ENCODE measurements at regions not wholly inside any gene's neighbourhood (a gene's known extent, or its start where the extent isn't known, plus 50 kb on each side); places are given as distances from the start of the nearest gene placed in this dataset.

DNA sequence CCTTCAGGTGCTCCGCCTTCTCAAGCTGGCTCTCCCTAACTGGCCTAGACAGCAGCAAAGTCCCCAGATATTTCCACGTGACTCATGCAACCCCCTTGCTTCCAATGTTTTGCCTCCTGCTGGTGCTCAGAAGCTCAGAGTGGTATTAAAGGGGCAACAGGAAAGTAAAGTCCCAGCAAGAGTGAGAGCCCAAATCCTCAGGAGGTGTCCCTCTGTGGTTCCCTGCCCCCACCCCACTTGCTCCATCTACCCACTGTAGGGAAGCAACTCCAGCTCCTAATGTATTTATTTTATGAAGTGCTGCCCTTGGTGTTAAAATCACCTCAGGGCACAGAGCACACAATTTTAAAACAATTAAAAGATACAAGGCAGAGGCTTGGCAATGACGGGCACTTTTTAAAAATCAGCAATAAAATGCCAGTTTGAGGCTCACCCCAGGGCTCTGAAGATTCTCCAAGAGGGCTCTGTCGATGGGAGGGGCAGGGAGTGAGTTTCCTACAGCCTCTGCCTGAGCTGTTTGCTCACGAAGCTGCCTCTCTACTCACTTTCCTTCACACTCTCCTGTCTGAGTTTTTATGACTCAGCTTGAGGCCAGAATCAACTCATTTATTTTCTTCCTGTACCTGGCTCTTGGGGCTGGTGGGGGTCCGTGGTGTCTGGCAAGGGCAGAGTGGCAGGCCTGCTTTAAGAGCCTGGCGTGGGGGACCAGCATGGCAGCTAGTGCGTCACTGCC, 81.9 kb upstream of the MAX start:
- no peak for FAIRE-seq
- DNase-seq (ENCODE audit: extremely low spot score, insufficient read length, low read depth): no peak

DNA sequence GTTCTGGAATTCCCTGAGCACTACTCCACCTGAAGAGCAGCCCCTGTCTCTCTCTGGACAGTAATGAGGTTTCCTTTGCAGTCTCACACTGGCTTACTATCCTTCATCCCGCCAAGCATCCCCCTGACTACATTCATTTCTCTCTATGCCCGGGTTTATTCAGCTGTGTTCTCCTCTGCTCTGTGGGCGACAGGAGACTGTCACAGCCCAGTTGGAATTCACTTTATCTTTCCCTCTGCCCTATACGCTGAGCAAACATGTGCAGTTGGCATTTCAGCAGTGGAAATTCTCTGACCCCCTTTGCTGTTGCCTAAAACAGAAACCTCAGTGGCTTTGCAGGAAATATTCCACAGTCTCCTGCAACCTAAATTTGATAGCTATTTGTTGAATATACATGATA, 83.5 kb upstream of the MAX start:
- FAIRE-seq: no peak
- DNase-seq (ENCODE audit: extremely low spot score, insufficient read length, low read depth): no peak

DNA sequence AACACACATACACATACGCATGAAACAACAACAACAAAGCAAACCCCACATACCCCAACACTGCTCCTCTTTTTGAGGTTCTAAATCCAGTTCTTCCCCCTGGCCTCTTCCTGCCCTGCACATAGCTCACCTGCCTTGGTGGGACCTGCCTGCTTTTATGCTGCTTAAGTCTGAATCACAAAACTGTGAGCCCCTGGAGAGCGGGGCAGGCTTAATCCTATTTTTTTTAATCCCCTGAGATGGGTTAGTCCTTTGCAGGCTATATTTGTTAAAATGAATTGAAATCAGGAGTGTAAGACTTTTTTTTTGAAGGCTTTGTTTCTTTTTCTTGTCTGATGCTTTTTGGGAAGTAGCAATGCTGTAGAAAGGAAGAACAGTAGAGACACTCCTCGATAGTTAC, 84.6 kb upstream of the MAX start:
- DNase-seq (ENCODE audit: extremely low spot score, insufficient read length, low read depth) (no peak), FAIRE-seq (no peak)

DNA sequence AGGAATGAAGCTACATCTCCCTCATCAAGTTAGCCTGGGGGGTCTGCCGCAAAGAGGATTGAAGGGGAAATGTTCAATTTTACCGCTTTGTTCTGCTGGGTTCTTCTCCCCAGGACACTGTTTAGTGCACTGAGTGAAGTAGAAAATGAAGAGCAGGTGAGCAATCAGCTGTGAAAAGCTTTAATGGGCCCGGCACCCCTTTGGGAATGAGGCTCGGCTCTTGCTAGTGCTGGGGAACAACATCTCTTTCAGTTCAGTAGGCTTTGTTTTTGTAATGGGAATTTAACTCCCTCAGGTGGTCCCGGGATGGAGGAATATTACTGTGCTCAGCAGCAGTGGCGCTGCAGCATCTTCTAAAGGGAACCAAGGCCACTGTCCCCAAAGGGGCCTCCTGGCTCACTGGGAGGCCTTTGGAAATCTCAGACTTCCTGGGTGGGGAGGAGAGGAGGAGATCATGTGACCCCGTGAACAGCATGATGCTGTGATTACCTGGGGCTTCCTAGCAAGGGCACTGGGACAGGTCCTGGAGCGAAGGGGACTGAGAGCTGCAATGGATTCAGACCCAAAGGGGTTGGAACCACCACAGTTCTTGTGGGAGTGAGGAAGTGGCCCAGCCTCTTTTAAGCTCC, 85.2 kb upstream of the MAX start:
- DNase-seq (ENCODE audit: extremely low spot score, insufficient read length, low read depth): no peak
- FAIRE-seq: no peak

DNA sequence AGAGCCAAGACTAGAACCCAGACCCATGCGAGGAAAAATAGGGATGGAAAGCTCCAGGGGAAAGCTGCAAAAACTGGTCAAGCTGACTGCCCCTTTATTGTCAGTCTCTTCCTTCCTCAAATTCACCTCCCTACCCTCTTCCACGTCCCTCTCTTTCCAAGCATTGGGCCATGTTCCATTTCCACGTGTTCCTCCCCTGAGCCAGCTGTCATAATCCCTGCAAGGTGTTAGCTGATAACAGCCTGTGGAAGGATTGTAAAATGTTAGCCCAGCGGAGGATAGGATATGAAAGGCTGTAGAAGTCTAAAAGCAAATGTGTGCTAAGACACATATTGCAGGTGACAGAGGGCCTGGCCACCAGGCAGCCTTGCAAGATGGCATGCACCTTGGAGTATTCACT, 88.0 kb upstream of the MAX start:
- FAIRE-seq (no peak), DNase-seq (ENCODE audit: extremely low spot score, insufficient read length, low read depth) (no peak)

DNA sequence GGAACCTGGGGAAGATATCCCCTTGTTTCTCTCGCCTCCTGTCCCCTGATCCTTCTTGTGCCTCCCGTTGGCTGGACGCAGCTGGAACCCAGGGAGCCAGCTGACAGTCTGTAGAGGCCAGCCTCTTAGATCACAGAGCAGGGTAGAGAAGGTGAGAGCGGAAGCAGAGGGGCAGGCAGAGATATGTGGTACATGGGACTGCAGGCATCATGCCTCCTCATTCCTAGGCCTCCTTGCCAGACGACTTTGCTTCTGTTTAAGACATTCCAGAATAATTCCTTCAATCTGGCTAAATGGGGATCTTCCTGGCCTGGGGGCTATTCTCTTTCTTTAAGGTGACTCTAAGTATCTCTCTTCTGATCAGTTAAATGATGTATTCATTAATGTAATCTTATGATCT, 89.4 kb upstream of the MAX start:
- no peak for FAIRE-seq

DNA sequence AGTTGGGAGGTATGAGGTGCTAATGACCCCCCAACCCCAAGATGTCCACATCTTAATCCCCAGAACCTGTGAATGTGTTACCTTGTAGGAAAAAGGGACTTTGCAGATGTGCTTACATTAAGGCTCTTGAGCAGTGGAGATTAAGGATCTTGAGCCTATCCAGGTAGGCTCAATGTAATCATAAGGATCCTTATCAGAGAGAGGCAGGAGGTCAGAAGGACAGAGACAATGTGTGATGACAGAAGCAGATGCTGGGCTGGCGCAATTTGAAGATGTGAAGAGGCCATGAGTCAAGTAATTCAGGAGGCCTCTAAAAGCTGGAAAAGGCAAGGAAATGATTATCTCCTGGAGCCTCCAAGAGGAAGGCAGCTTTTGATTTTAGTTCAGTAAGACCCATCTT, 90.4 kb upstream of the MAX start:
- no peak for DNase-seq (ENCODE audit: extremely low spot score, insufficient read length, low read depth)
- FAIRE-seq: no peak

More for the DNA sequence above, 89.4 kb upstream of the MAX start:
- DNase-seq (ENCODE audit: extremely low spot score, insufficient read length, low read depth): no peak

DNA sequence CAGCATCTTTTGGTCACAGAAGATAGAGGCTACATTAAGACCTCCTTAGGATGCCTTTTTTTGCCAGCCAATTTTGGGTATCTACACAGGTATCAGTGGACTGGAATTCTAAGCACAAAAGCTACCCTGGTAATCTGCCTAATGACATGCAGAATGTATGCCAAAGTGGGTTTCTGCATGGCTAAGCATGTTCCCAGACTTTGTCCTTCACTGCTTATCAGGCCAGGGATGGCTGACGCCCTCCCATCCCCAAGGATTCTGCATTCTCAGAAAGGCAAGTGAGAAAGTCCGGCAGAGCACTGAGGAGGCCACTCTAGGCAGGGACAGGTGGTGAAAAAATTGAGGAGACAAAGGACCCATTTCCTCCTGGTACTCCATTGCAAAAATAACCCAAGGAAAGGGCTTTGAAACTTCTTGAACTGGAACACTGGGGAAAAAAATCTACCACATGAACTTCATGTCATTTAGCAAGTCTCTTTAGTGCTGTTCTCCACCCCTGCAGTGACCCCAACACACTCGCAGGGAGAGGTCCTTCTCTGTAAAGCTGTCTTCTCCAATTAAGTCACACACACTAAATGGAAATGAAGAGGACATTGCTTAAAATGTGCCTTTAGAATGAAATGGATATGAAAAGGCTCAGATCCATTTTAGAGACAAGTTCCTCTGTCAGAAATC, 91.7 kb upstream of the MAX start:
- no peak for DNase-seq (ENCODE audit: extremely low spot score, insufficient read length, low read depth)
- FAIRE-seq: no peak

DNA sequence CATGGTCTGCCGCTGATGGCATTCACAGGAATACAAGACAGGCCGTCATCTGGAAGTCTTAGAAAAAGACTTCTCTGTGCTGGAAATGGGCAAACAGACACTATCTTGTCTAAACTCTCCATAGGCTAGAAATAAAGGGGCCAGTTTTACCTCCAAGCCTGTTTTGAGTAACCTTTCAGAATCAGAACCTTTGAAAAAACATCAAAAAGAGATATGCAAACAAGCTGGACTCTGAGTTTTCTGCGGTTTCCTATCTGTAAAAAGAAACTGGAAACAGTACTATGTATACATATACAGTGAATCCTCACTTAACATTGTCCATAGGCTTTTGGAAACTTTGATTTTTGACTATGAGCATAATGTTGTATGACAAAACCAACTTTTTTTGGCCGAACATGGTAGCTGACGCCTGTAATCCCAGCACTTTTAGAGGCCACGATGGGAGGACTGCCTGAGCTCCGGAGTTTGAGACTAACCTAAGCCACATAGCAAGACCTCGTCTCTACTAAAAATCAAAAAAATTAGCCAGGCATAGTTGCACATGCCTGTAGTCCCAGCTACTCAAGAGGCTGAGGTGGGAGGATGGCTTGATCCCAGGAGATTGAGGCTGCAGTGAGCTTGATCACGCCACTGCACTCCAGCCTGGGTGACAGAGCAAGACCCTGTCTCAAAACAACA, 92.9 kb upstream of the MAX start:
- FAIRE-seq (peak; percentile 84), DNase-seq (ENCODE audit: extremely low spot score, insufficient read length, low read depth) (no peak)

DNA sequence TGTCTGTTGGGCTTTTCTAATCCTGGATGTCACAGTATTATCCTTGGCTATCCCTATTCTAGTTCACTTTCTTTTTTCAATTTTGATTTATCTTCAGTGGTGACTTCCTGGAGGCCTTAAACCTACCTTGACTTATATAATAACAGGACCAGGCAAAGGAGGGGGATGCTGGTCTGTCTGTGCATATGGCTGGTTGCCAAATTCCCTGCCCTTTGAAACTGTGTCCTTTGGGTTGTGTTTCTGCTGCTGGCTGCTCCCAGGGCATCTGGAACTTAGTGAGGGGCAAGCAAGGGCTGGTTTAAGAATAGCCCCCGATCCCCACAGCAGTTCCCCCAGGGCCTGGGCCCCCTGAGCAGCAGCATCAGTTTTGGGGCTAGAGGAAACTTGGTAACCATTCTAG, 96.0 kb upstream of the MAX start:
- DNase-seq (ENCODE audit: extremely low spot score, insufficient read length, low read depth) (no peak), FAIRE-seq (no peak)

DNA sequence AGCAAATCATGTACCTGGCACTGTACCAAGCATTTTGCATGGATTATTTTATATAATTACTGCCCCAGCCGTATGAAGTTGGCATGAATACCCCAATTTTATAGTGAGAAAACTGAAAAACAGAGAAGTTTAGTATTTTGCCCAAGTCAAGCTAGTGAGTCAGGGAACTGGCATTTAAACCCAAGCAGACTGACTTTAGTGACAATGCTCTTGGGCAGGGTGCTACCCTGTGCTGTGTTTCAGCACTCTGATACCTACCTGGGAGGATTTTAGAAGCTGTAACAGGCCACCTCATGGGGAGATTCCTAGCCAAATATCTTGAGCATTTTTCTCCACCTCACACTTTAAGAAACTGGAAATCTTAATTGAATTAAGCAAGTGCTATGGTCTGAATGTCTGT, 98.1 kb upstream of the MAX start:
- FAIRE-seq (no peak), DNase-seq (ENCODE audit: extremely low spot score, insufficient read length, low read depth) (no peak)

DNA sequence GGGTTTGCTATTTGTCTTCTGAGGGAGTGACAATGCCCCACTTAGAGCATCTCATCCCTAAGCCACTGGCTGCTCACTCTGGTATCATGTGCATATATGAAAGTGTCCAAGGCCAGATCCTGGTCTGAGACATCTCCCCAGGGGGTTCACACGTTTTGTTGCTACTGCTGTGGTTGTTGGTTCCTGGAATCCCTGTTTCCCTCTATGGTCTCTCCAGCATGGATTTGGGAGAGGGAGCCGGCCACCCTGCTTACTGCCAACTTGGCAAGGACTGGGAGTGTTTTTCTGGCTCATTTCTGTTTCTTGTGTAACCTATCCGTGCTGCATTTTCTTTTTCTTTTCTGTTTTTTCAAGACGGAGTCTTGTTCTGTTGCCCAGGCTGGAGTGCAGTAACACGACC, 101.3 kb upstream of the MAX start:
- DNase-seq (ENCODE audit: extremely low spot score, insufficient read length, low read depth): no peak
- FAIRE-seq: no peak

DNA sequence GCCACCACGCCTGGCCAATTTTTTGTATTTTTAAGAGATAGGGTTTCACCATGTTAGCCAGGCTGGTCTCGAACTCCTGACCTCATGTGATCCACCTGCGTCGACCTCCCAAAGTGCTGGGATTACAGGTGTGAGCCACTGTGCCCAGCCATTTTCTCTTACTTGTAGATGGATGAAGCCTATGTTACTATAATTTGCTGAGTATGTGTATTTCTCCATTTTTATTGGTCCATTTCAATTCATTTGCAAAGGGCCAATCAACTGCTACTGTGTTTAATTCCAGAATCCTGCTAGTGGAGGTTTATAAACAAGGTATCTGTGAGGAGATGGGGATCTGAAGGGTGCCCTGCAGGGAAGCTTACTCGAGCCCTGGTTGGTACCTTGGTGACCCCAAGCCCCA, 101.7 kb upstream of the MAX start:
- FAIRE-seq (no peak), DNase-seq (ENCODE audit: extremely low spot score, insufficient read length, low read depth) (no peak)

DNA sequence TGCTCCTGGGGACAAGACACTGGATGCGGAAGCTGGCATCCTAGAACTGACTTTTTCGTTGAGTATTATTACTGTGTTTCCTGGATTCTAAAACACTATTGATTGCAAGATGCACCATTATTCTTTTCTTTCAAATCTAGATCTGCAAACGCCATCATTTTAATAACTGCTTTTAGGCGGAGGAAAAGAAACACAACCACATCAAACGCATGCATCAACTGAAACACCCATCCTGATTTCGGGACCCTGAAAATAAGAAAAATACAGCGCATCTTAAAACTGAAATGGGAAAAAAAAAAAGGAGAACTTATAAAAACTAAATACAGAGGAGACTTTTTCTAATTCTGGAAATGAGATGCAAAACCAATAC, 103.7 kb upstream of the MAX start:
- no peak for FAIRE-seq
- DNase-seq (ENCODE audit: extremely low spot score, insufficient read length, low read depth): no peak

DNA sequence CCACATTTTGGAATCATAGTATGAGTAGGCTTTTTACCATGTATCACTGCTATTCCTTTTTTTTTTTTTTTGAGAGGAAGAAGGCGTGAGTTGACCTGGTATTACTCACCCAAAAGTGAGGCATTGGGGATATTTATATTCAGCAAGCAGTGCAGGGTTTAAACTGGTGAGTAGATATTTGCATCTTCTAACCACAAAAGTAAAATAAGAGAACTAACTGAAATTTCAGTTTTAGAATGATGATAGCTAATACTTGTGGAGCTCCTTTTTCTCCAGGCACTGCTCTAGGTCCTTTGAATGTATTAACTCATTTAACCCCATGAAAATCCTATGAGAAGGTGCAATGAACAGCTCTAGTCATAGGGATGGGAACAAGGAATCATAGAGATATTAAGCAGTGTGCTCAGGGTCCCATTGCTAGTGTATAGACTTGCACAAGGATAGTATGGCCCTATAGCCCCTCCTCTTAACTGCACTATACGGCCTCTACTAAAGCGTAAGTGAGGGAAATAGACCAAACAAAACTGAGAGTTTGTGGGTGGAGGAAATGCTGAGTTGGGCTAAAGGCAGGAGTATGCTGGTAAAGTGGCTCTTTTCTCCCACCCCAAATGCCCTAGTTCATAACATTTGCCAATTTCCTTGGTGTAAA, 104.3 kb upstream of the MAX start:
- DNase-seq (ENCODE audit: extremely low spot score, insufficient read length, low read depth) (peak; percentile 39), FAIRE-seq (peak; percentile 96)

DNA sequence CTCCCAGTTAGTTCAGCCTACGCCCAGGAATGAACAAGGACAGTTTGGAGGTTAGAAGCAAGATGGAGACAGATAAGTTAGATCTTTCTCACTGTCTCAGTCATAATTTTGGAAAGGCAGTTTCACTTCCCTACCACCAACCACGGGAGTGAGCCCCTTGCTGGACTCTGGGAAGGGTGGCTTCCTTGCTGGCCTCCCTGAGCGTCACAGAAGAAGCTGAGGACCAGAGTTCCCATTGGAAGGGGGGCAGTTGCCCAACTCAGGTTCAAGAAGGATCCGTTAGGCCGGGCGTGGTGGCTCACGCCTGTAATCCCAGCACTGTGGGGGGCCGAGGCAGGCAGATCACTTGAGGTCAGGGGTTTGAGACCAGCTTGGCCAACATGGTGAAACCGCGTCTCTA, 106.2 kb upstream of the MAX start:
- DNase-seq (ENCODE audit: extremely low spot score, insufficient read length, low read depth): no peak
- no peak for FAIRE-seq

DNA sequence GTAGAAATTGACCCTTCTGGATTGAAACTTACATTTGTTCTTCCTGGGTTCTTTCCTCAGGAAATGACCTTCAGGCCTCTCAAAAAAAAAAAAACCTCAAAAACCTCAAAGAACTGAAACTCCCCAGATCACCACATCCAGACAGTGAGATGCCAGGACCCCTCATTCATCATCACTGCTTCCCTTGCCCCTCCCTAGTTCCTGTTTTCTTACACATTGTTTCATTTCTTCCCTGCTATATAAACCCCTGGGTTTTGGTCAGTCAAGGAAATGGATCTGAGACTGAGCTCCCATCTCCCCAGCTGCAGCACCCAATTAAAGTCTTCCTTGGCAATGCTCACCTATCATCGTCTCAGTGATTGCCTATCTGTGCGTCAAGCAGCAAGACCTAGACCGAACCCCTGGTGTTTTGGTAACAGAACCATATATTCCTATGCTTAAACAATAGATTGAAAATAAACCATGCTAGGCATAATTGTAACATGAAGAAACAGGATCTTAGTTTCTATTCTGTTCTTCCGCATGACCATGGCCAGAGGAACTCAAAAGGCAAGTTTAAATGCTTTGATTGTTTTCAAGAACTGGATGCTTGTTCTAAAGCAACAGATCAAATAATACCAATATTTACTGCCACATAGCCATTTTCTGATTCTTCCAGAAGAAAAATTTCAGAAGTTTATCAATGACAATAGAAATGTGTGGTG, 108.0 kb upstream of the MAX start:
- FAIRE-seq (peak; percentile 96), DNase-seq (ENCODE audit: extremely low spot score, insufficient read length, low read depth) (no peak)

DNA sequence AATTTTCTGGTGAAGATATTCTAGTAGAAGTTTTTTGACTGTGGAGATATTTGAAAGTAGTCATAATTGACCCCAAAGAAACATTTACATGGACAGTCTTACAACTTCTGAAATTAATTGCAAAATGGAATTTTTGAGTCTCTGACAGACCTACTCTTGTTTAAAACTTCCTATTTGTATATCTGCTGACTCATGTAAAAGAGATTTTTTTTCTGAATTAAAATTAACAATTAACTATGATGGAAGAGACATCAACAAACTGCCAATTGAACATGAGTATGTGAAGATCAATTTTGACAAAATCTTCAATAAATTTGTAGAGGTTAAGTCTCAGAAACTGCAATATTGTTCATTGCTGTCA, 108.5 kb upstream of the MAX start:
- DNase-seq (ENCODE audit: extremely low spot score, insufficient read length, low read depth) (no peak), FAIRE-seq (no peak)

DNA sequence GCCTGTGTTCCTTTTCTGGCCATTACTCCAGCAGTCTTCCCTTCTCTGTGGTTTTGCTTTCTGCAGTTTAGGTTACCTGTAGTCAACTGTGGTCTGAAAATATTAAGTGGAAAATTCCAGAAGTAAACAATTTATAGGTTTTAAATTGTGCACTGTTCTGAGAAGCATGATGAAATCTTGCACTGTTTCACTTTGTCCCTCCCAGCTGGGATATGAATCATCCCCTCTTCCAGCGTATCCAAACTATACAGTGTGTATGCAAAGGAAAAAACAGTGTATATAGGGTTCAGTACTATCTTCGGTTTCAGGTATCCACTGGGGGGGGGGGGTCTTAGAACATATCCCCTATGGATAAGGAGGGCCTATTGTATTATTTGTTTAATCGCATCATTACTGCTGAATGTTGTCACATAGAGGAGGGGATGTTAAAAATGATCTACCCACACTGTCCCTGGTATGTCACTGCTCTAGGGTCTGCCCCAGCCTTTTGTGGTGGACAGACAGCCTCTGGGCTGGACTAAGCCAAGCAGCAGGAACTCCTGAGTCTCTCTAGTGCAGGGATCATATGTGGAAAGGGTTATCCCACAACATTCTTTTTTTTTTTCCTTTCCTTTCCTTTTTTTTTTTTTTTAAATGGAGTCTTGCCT, 109.1 kb upstream of the MAX start:
- no peak for DNase-seq (ENCODE audit: extremely low spot score, insufficient read length, low read depth)
- peak; percentile 64 for FAIRE-seq

DNA sequence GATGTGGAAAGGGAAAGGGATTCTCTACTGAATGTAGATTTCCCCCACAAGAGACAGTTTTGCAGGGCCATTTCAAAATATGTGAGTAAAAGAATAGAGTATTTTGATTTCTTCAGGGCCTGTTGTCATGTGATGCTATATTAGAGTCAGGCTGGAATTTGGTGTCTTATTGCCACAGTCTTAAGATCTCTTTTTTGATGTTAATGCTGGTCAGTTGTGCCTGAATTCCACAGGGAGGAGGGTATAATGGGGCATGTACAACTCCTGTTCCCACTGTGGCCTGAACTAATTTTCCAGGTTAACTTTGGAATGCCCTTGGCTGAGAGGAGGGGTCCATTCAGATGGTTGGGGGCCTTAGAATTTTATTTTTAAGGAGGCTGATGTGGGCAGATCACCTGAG, 111.0 kb upstream of the MAX start:
- no peak for DNase-seq (ENCODE audit: extremely low spot score, insufficient read length, low read depth)
- no peak for FAIRE-seq
